ENCODE measurements at regions not wholly inside any gene's neighbourhood (a gene's known extent, or its start where the extent isn't known, plus 50 kb on each side); places are given as distances from the start of the nearest gene placed in this dataset.

- TF ChIP-seq CTCF (IDR thresholded peaks at IDR 0.05 in 8 of 11, conservative IDR thresholded peaks at IDR 0.05 in 3 of 11) (no peak), POLR2AphosphoS5 (IDR thresholded peaks at IDR 0.05) (no peak)
These were observed 75.1 kb upstream of the IER5L start for GRCh38 chr9:129252937-129253802.
